WTC11 (cell line): ENCODE measurements at regions not wholly inside any gene's neighbourhood (a gene's known extent, or its start where the extent isn't known, plus 50 kb on each side); places are given as distances from the start of the nearest gene placed in this dataset.

Experiments
- ATF2 ChIP-seq: sonication (generic); formaldehyde crosslinking; IDR thresholded peaks from 2 replicates; pipeline ENCODE4 v1.8.1; 2022; ENCODE audit warnings: low read depth, missing genetic modification reagents, borderline replicate concordance
- TF ChIP-seq, protein P1 (sequence below): fragments of 250-450 bp; sonication (Bioruptor Pico); IDR thresholded peaks from 2 replicates; pipeline ENCODE4 v2.1.2; 2022; ENCODE audit warnings: mild to moderate bottlenecking, moderate library complexity
- TF ChIP-seq, protein P2 (sequence below): fragments of 200-600 bp; IDR thresholded peaks from 2 replicates; pipeline ENCODE4 v1.8.0; 2022; ENCODE audit warnings: antibody characterized with exemption

DNA sequence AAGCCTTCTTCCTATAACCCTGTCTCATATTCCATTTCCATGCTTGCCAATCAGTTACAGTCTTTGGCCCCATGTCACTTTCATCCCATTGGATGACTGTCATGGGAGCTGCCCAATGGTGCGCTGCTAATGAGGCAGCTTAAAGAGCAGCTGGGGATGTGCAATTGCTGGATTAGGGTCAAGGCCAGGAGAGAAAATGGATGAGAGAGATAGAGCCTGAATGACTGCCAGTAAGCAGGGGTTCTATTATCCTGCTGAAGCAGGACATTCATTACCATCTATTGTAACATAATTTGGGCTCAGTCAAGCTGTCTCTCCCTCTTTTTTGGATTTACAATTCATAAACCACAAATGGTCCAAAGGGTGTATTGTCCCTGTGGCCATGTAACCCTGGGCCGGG lies 909.0 kb downstream of the CENPC start:
- TF ChIP-seq, protein P1, sequence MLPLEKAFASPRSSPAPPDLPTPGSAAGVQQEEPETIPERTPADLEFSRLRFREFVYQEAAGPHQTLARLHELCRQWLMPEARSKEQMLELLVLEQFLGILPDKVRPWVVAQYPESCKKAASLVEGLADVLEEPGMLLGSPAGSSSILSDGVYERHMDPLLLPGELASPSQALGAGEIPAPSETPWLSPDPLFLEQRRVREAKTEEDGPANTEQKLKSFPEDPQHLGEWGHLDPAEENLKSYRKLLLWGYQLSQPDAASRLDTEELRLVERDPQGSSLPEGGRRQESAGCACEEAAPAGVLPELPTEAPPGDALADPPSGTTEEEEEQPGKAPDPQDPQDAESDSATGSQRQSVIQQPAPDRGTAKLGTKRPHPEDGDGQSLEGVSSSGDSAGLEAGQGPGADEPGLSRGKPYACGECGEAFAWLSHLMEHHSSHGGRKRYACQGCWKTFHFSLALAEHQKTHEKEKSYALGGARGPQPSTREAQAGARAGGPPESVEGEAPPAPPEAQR (CRISPR knock-in tag): no peak
- TF ChIP-seq, protein P2, sequence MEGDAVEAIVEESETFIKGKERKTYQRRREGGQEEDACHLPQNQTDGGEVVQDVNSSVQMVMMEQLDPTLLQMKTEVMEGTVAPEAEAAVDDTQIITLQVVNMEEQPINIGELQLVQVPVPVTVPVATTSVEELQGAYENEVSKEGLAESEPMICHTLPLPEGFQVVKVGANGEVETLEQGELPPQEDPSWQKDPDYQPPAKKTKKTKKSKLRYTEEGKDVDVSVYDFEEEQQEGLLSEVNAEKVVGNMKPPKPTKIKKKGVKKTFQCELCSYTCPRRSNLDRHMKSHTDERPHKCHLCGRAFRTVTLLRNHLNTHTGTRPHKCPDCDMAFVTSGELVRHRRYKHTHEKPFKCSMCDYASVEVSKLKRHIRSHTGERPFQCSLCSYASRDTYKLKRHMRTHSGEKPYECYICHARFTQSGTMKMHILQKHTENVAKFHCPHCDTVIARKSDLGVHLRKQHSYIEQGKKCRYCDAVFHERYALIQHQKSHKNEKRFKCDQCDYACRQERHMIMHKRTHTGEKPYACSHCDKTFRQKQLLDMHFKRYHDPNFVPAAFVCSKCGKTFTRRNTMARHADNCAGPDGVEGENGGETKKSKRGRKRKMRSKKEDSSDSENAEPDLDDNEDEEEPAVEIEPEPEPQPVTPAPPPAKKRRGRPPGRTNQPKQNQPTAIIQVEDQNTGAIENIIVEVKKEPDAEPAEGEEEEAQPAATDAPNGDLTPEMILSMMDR: no peak
- no peak for TF ChIP-seq ATF2
